HG03442 (cell line): ENCODE measurements at regions not wholly inside any gene's neighbourhood (a gene's known extent, or its start where the extent isn't known, plus 50 kb on each side); places are given as distances from the start of the nearest gene placed in this dataset.
A peak's percentile ranks its signal among the peaks of the same experiment; 100 is the strongest.
"Not testable (repeated sequence)": the region's sequence is repeated elsewhere in the genome, so short reads cannot be mapped to it uniquely, and the experiment has no call there.

Source experiments
- ATAC-seq: cut with Tn5 transposase; IDR thresholded peaks from one replicate; pipeline ENCODE4 v1.9.1; 2021; ENCODE audit warnings: mild to moderate bottlenecking, moderate library complexity; ENCODE audit not compliant: unreplicated experiment

- ATAC-seq = no peak
Measured at GRCh38 chr3:152768478-152768877, 66.5 kb upstream of the P2RY1 start.

DNA sequence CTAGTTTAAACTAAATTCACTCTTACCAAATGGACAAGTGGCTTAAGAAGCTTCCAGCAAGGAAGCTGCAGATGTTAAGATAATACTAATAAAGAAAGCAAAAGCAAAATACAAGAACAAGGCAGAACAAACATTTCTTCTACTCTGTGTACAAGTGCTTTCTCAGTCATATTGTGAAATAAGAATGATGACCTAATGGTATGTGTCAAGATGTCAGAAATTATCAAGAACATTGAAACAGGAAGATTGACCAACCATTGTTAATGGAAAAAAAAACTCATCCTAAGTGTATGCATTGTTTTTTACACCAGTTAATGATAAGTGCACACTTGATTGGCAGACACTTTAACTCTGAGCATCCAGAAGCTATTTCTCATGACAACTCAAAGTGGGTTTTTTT, 65.4 kb upstream of the P2RY1 start:
- peak; percentile 90 for ATAC-seq

GRCh38 chr3:152770296-152770695, 64.6 kb upstream of the P2RY1 start:
- ATAC-seq = no peak

DNA sequence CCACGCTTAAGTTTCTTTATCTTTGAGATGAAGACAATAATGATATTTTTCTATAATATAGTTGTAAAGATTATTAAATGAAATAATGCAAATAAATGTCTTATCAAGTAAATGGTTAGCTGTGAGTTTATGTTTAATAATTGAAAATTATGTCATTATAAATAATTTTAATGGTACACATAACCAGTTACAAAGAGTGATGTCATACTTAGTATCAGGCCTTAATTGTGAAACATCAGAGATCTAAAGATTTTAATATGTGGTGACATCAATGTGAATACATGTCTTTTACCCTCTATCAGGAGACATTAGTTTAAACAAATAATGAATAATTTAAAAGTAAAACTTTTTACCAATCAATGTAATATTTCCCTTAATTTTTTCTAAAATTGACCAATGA, 63.8 kb upstream of the P2RY1 start:
- ATAC-seq = no peak

DNA sequence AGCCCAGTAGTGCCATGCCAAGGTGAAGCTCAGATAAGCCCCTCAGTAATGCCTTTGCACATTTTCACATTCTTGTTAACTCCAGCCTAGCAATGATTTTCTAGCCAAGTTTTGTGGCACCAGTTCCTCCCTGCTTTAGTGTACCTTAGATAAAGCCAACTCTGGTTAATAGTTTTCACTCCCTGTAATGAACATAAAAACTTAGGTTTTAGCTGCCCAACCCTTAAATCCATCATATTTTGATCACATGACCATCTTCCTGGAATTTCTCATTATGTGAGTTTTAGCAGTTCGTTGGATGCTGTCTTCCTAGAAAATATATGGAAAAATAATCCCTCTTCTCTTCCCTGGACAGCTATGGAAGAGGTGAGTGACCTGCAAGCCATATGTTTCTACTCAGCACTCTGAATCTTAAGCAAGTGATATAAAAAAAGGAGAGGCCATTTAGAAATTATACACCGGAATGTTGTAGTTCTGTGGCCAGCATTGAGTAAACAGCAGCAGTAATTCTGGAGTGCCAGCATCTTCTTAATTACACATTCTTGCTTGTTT, 62.2 kb upstream of the P2RY1 start:
- ATAC-seq = no peak

DNA sequence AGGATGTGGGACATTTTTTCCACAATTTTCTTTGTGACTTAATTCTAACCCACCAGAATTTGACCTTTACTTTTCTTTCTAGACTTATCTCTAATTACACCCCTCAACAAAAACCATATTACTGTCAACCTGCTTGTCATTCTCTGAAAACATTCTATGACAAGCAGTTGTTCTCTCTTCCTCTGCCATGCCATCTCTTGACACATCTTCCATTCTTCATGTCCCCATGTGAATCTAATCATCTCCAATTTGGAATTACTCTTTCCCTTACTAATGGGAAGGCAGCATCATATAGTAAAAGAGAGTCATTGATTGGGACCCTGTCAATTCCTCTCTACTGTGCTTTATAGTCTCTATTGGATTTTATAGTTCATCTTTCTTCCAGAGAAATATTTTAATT, 61.3 kb upstream of the P2RY1 start:
- ATAC-seq = no peak

- not testable (repeated sequence) for ATAC-seq
Measured at GRCh38 chr3:152774230-152774629, 60.7 kb upstream of the P2RY1 start.

DNA sequence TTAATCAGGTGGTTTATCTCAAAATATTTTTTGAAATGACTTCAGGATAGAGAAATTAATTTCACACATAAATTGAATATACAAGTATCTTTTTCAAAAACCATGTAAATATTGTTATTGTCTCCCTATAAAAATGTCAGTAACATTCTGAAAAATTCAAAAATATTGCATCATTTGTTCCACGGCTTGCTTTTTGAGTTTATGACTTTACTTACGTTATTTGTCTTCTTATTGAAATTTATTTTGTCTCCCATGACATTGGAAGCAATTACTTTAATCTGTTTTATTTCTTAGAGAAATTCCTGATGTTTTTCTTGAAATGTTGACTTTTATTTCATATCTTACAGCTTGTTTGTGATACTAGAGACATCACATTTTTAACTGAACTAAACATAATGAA, 56.9 kb upstream of the P2RY1 start:
- ATAC-seq = no peak

GRCh38 chr3:152779653-152780052, 55.3 kb upstream of the P2RY1 start:
- ATAC-seq = no peak

- no peak for ATAC-seq
Measured at GRCh38 chr3:152780553-152780952, 54.4 kb upstream of the P2RY1 start.

DNA sequence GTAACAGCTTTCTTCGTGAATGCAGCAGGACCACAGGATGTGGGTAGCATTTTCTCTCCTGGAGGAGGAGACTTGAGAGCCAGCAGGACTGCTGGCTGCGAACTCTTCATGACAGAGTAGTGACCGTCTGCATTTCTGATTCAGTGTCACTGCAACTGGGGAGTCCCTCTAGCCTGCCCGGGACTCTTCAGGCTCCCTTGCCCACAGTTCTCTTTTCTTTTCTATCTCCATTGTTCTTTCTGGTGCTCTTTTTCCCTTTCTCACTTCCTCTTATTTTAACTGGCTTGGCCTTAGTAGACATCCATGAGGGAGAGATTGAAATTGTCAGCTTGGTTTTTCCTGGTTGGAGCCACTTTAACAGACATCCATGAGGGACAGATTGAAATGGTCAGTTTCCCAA, 49.9 kb upstream of the P2RY1 start:
- no peak for ATAC-seq
